ENCODE measurements at regions not wholly inside any gene's neighbourhood (a gene's known extent, or its start where the extent isn't known, plus 50 kb on each side); places are given as distances from the start of the nearest gene placed in this dataset.
"Not testable (repeated sequence)": the region's sequence is repeated elsewhere in the genome, so short reads cannot be mapped to it uniquely, and the experiment has no call there.

- DNase-seq (ENCODE audit: low read depth, low spot score) = no peak
- TF ChIP-seq, protein P1, sequence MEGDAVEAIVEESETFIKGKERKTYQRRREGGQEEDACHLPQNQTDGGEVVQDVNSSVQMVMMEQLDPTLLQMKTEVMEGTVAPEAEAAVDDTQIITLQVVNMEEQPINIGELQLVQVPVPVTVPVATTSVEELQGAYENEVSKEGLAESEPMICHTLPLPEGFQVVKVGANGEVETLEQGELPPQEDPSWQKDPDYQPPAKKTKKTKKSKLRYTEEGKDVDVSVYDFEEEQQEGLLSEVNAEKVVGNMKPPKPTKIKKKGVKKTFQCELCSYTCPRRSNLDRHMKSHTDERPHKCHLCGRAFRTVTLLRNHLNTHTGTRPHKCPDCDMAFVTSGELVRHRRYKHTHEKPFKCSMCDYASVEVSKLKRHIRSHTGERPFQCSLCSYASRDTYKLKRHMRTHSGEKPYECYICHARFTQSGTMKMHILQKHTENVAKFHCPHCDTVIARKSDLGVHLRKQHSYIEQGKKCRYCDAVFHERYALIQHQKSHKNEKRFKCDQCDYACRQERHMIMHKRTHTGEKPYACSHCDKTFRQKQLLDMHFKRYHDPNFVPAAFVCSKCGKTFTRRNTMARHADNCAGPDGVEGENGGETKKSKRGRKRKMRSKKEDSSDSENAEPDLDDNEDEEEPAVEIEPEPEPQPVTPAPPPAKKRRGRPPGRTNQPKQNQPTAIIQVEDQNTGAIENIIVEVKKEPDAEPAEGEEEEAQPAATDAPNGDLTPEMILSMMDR (conservative IDR thresholded peaks at IDR 0.05) = no peak
- Mint-ChIP-seq H3K4me3 (no peak overlapping the region), H3K36me3 (ENCODE audit: low read depth) (no peaks in the 10 kb centered on the region), H3K4me1 (no peaks in the 10 kb centered on the region), H3K9me3 (peaks cover 5% of the 10 kb centered on the region), H3K27me3 (ENCODE audit: low read depth) (no peaks in the 10 kb centered on the region), H3K27ac (ENCODE audit: unreplicated experiment) (no peak overlapping the region)
Observed at GRCh38 chr6:60681806-60682205, 1604.2 kb downstream of the KHDRBS2 start.

GRCh38 chr6:60679175-60679574 is 1606.8 kb downstream of the KHDRBS2 start:
- H3K27ac Mint-ChIP-seq (ENCODE audit: unreplicated experiment) = no peak overlapping the region
- H3K4me1 Mint-ChIP-seq = no peaks in the 10 kb centered on the region
- H3K9me3 Mint-ChIP-seq = peaks cover 10% of the 10 kb centered on the region
- H3K4me3 Mint-ChIP-seq = no peak overlapping the region
- TF ChIP-seq, protein P1 (conservative IDR thresholded peaks at IDR 0.05) = no peak
- H3K27me3 Mint-ChIP-seq (ENCODE audit: low read depth) = no peaks in the 10 kb centered on the region
- DNase-seq (ENCODE audit: low read depth, low spot score) = no peak
- H3K36me3 Mint-ChIP-seq (ENCODE audit: low read depth) = no peaks in the 10 kb centered on the region

GRCh38 chr6:60671369-60671768 is 1614.7 kb downstream of the KHDRBS2 start:
- Mint-ChIP-seq H3K36me3 (ENCODE audit: low read depth) (no peaks in the 10 kb centered on the region), H3K27me3 (ENCODE audit: low read depth) (no peaks in the 10 kb centered on the region), H3K4me1 (peaks cover 4% of the 10 kb centered on the region), H3K27ac (ENCODE audit: unreplicated experiment) (no peak overlapping the region), H3K4me3 (no peak overlapping the region), H3K9me3 (peaks cover 5% of the 10 kb centered on the region)
- no peak for DNase-seq (ENCODE audit: low read depth, low spot score)
- TF ChIP-seq, protein P1 (conservative IDR thresholded peaks at IDR 0.05) = no peak

DNA sequence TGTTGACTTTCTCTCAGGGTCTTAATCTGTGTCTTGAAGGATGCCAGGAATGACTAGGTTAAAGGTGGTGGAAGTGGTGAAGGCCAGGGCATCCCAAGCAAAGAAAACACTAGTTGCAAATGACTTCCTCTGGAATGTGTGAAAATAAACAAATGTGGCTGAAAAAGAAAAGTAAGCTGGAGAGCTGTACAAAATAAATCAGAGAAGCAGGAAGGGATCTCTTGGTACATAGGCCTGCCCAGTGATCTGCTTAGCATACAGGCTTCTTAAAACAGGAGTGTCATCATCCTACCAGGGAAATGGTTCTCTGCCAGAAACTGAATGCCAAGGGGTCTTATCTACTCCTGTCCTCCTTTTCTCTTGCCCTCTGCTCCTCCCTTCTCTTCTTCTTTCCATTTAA is 1616.0 kb downstream of the KHDRBS2 start:
- H3K9me3 Mint-ChIP-seq = peaks cover 4% of the 10 kb centered on the region
- no peak overlapping the region for H3K4me3 Mint-ChIP-seq
- peaks cover 4% of the 10 kb centered on the region for H3K4me1 Mint-ChIP-seq
- H3K36me3 Mint-ChIP-seq (ENCODE audit: low read depth) = no peaks in the 10 kb centered on the region
- H3K27ac Mint-ChIP-seq (ENCODE audit: unreplicated experiment) = no peak overlapping the region
- H3K27me3 Mint-ChIP-seq (ENCODE audit: low read depth) = no peaks in the 10 kb centered on the region
- TF ChIP-seq, protein P1 (conservative IDR thresholded peaks at IDR 0.05) = no peak
- DNase-seq (ENCODE audit: low read depth, low spot score) = no peak

- H3K9me3 Mint-ChIP-seq = peaks cover 2% of the 10 kb centered on the region
- H3K4me3 Mint-ChIP-seq = no peak overlapping the region
- H3K27ac Mint-ChIP-seq (ENCODE audit: unreplicated experiment) = no peak overlapping the region
- DNase-seq (ENCODE audit: low read depth, low spot score) = no peak
- no peaks in the 10 kb centered on the region for H3K36me3 Mint-ChIP-seq (ENCODE audit: low read depth)
- TF ChIP-seq, protein P1 (conservative IDR thresholded peaks at IDR 0.05) = no peak
- H3K4me1 Mint-ChIP-seq = peaks cover 4% of the 10 kb centered on the region
- H3K27me3 Mint-ChIP-seq (ENCODE audit: low read depth) = no peaks in the 10 kb centered on the region
Observed at GRCh38 chr6:60668428-60668827, 1617.6 kb downstream of the KHDRBS2 start.

DNA sequence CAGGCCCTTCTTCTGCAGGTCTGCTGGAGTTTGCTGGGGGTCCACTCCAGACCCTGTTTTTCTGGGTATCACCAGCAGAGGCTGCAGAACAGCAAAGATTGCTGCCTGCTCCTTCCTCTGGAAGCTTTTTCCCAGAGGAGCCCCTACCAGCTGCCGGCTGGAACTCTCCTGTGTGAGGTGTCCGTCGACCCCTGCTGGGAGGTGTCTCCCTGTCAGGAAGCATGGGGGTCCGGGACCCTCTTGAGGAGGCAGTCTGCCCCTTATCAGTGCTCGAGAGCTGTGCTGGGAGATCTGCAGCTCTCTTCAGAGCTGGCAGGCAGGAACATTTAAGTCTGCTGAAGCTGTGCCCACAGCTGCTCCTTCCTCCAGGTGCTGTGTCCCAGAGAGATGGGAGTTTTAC is 1622.8 kb downstream of the KHDRBS2 start:
- peaks cover 14% of the 10 kb centered on the region for H3K9me3 Mint-ChIP-seq
- not testable (repeated sequence) for H3K36me3 Mint-ChIP-seq (ENCODE audit: low read depth); DNase-seq (ENCODE audit: low read depth, low spot score); H3K27ac Mint-ChIP-seq (ENCODE audit: unreplicated experiment); H3K4me1 Mint-ChIP-seq; H3K4me3 Mint-ChIP-seq; H3K27me3 Mint-ChIP-seq (ENCODE audit: low read depth)

Measured in neural crest cell (in vitro differentiated cells).